ENCODE measurements at regions not wholly inside any gene's neighbourhood (a gene's known extent, or its start where the extent isn't known, plus 50 kb on each side); places are given as distances from the start of the nearest gene placed in this dataset.

DNA sequence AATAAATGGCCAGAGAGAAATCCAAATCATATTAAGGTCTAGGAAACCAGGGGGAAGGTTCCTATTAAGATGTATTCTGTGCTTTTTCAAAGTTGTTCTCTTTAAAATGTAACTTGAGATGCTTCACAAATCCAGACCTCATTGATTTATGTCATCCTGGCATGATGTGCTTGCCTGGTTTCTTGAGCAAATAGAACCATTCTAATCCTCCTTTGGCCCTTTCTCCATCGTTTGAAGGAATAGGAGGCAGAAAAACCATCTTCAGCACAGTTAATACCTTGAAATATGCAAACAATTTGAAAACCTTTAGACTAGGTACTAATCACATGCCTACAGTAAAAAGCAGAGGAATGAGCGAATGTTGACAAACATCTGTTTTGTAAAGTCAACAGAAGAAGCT, 202.2 kb upstream of the CXorf66 start:
- Histone ChIP-seq H3K4me3 (ENCODE audit: low read depth, low read length) (no peak overlapping the region), H3K27me3 (ENCODE audit: control insufficient read depth, insufficient read depth, low read length) (no peaks in the 10 kb centered on the region), H3K36me3 (ENCODE audit: control insufficient read depth, insufficient read depth, low read length) (no peaks in the 10 kb centered on the region)
- CTCF ChIA-PET: no interaction called here
- POLR2A ChIA-PET: no interaction called here
- TF ChIP-seq, protein P1, sequence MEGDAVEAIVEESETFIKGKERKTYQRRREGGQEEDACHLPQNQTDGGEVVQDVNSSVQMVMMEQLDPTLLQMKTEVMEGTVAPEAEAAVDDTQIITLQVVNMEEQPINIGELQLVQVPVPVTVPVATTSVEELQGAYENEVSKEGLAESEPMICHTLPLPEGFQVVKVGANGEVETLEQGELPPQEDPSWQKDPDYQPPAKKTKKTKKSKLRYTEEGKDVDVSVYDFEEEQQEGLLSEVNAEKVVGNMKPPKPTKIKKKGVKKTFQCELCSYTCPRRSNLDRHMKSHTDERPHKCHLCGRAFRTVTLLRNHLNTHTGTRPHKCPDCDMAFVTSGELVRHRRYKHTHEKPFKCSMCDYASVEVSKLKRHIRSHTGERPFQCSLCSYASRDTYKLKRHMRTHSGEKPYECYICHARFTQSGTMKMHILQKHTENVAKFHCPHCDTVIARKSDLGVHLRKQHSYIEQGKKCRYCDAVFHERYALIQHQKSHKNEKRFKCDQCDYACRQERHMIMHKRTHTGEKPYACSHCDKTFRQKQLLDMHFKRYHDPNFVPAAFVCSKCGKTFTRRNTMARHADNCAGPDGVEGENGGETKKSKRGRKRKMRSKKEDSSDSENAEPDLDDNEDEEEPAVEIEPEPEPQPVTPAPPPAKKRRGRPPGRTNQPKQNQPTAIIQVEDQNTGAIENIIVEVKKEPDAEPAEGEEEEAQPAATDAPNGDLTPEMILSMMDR (IDR thresholded peaks at IDR 0.05; ENCODE audit: insufficient read depth, low read depth, low read length): no peak
- DNase-seq (ENCODE audit: low read depth): no peak

DNA sequence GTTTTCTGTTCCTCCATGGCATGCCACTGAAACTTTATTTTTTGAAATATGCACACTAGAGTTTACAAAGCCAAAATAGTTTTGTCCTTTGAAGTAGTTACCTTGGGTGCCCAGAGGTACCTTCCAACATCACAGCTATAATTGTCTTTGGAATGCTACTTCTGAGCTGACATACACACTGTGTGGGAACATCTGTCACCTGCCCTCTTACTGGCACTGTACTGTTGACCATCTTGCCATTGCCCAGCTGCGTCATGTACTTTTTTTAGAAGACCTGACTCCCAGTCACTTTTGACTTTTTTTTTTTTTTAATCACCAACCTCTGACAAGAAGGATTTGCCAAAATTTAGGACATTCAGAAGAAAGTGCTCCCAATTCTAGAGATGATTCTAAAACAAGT, 200.5 kb upstream of the CXorf66 start:
- no peaks in the 10 kb centered on the region for H3K27me3 ChIP-seq (ENCODE audit: control insufficient read depth, insufficient read depth, low read length)
- H3K4me3 ChIP-seq (ENCODE audit: low read depth, low read length): no peak overlapping the region
- ChIA-PET POLR2A (no interaction called here), CTCF (no interaction called here)
- DNase-seq (ENCODE audit: low read depth): no peak
- TF ChIP-seq, protein P1 (IDR thresholded peaks at IDR 0.05; ENCODE audit: insufficient read depth, low read depth, low read length): no peak
- no peaks in the 10 kb centered on the region for H3K36me3 ChIP-seq (ENCODE audit: control insufficient read depth, insufficient read depth, low read length)

DNA sequence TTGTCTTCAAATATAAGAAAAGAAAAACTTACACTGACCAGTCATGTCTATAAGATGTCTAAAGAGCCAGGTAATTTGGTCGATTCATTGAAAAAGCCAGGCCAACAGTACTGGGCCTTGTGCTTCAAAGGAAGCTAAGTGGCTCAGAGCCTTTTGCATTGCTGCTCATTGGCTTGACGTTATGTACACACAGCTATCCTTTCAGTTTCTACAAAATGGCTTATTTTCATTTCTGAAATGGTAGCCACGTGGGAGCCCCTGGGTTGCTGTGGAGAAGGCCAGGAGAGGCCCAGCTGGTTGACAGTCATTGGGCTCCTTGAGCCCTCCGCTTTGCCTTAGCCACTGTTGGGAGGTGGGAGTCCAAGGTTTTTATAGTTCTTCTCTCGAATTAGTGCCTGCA, 199.1 kb upstream of the CXorf66 start:
- Histone ChIP-seq H3K36me3 (ENCODE audit: control insufficient read depth, insufficient read depth, low read length) (no peaks in the 10 kb centered on the region), H3K27me3 (ENCODE audit: control insufficient read depth, insufficient read depth, low read length) (no peaks in the 10 kb centered on the region), H3K4me3 (ENCODE audit: low read depth, low read length) (no peak overlapping the region)
- TF ChIP-seq, protein P1 (IDR thresholded peaks at IDR 0.05; ENCODE audit: insufficient read depth, low read depth, low read length): no peak
- ChIA-PET CTCF (no interaction called here), POLR2A (no interaction called here)
- DNase-seq (ENCODE audit: low read depth): no peak

DNA sequence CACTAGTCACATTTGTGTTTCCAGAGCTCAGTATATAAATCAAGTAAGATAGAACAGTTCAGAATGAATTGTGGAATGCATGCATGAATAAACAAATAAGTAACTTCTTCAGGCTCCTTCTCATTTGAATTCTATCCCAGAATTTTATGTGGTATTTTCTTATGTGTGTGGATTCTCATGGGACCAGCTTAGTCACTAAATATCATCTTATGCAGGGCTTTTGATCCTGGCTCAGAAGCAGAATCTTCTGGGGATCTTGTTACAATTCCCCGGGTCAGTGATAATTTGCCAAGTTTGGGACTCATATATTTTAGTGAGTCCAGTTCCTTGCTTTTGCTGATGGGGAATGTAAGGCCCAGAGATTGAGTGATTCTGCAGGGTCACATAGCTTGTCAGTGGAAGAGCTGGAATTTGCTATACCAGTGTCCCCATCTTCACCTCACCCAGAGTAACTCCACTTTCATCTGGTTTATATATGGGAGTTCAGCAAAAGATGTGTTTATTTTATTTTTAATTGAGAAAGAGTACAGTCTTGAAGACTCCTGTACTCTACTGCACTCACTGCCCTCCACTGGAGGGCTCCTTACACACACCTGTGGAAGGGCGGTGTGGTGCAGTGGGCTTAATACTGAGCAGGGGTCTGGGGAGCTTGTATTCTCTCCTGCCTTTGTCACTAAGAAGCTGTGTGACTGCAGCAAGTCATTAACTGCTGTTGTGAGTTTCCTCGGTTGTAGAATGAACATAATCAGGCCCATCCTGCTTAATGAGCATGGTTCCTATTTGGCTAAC, 198.2 kb upstream of the CXorf66 start:
- CTCF ChIA-PET: no interaction called here
- DNase-seq (ENCODE audit: low read depth): no peak
- Histone ChIP-seq H3K36me3 (ENCODE audit: control insufficient read depth, insufficient read depth, low read length) (no peaks in the 10 kb centered on the region), H3K4me3 (ENCODE audit: low read depth, low read length) (no peak overlapping the region), H3K27me3 (ENCODE audit: control insufficient read depth, insufficient read depth, low read length) (no peaks in the 10 kb centered on the region)
- POLR2A ChIA-PET: no interaction called here
- TF ChIP-seq, protein P1 (IDR thresholded peaks at IDR 0.05; ENCODE audit: insufficient read depth, low read depth, low read length): no peak

DNA sequence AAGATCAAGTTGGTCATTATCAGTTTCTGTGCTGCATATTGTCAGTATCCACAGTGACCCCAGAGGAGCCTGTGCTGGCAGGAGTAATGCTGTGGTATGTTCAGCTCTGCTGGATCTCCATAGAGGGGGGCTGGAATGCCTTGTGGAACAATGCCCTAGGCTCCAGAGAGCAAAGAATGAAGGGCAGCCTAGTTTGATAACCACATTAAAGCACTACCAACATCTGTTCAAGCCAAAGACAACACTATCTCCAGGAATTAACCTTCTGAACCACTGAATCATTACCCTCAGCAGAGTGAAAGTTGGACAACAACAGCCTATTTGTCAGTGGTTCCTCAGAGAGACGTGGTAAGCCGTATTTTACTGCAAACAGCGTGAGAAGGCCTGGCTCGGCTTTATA, 192.3 kb upstream of the CXorf66 start:
- no peak for DNase-seq (ENCODE audit: low read depth)
- H3K36me3 ChIP-seq (ENCODE audit: control insufficient read depth, insufficient read depth, low read length): no peaks in the 10 kb centered on the region
- H3K27me3 ChIP-seq (ENCODE audit: control insufficient read depth, insufficient read depth, low read length): no peaks in the 10 kb centered on the region
- ChIA-PET CTCF (no interaction called here), POLR2A (no interaction called here)
- TF ChIP-seq, protein P1 (IDR thresholded peaks at IDR 0.05; ENCODE audit: insufficient read depth, low read depth, low read length): no peak
- no peak overlapping the region for H3K4me3 ChIP-seq (ENCODE audit: low read depth, low read length)

All from BJ (cell line).